HepG2 (cell line): ENCODE measurements at regions not wholly inside any gene's neighbourhood (a gene's known extent, or its start where the extent isn't known, plus 50 kb on each side); places are given as distances from the start of the nearest gene placed in this dataset.

Experiments
- ATAC-seq: fragments of 200-7000 bp; cut with Tn5 transposase; 3 replicates; pipeline ENCODE4 v1.9.1; 2020; ENCODE audit warnings: mild to moderate bottlenecking, moderate library complexity
- BruUV-seq: library from RNA; stranded (reverse); fragments of 400-500 nt; replicated peaks from 2 replicates; lab custom pipeline; 2021; lab: Mats Ljungman, UMichigan
- CTCF ChIA-PET: fragments of 300-600 bp; formaldehyde crosslinking; extraction: SDS; loops from one replicate; lab custom pipeline; 2021; ENCODE audit warnings: low total read pairs, inconsistent platforms, low intra/inter-chr PET ratio; lab: Yijun Ruan, JAX
- POLR2A ChIA-PET: fragments of 350-600 bp; sonication (Branson Sonifier 250); formaldehyde crosslinking; loops from one replicate; lab custom pipeline; 2020; ENCODE audit warnings: antibody characterized with exemption, inconsistent platforms; lab: Yijun Ruan, JAX
- DNase-seq: peaks from one replicate; pipeline ENCODE4 v3.0.0-alpha.2; 2015; ENCODE audit warnings: low spot score
- FAIRE-seq: peaks from 3 replicates; lab custom pipeline; 2011; peaks lifted over from hg19 to GRCh38; lab: Jason Lieb, UNC
- H2AFZ ChIP-seq: one replicate; pipeline ENCODE4 v1.6.1; 2011; ENCODE audit warnings: low read length, inconsistent platforms
- H3K27ac ChIP-seq: fragments of 300-600 bp; 3 replicates; pipeline ENCODE4 v1.8.0; 2011; ENCODE audit warnings: mixed run types, mild to moderate bottlenecking, mixed read lengths, low read length, inconsistent platforms; ENCODE audit not compliant: insufficient read depth; ENCODE audit errors: extremely low read length
- H3K27me3 ChIP-seq, 2 experiments: fragments of 200-600 bp in 1 of 2; 2 replicates in 1 of 2; 3 replicates in 1 of 2; pipeline versions ENCODE4 v1.6.0 to v1.8.0; 2011; ENCODE audit warnings: low read length in 2 of 2, mild to moderate bottlenecking in 2 of 2, moderate library complexity in 2 of 2, inconsistent platforms in 1 of 2; ENCODE audit not compliant: insufficient read depth in 2 of 2, control insufficient read depth in 1 of 2
- H3K36me3 ChIP-seq, 2 experiments: fragments of 200-600 bp in 1 of 2; replicated peaks in 1 of 2; 2 replicates in 1 of 2; 3 replicates in 1 of 2; pipeline versions ENCODE4 v1.5.1 to v1.8.0; 2011; ENCODE audit warnings: low read length in 2 of 2, inconsistent platforms in 1 of 2; ENCODE audit not compliant: insufficient read depth in 2 of 2, control insufficient read depth in 1 of 2
- H3K4me1 ChIP-seq: 2 replicates; pipeline ENCODE4 v1.5.1; 2012; ENCODE audit warnings: low read length, inconsistent platforms; ENCODE audit not compliant: insufficient read depth
- H3K4me2 ChIP-seq: 2 replicates; pipeline ENCODE4 v1.6.0; 2011; ENCODE audit warnings: low read depth, low read length, inconsistent platforms
- H3K4me3 ChIP-seq, 3 experiments: fragments of 200-600 bp in 1 of 3; sonication (generic), shearing (Covaris generic) in 1 of 3; replicated peaks in 1 of 3; 2 replicates each; pipeline ENCODE4 v1.5.1; 2011 to 2016; ENCODE audit warnings: low read length in 3 of 3, inconsistent platforms in 2 of 3, low read depth in 2 of 3, mild to moderate bottlenecking in 2 of 3, control low read depth in 1 of 3, mixed read lengths in 1 of 3; ENCODE audit not compliant: insufficient read depth in 1 of 3
- H3K79me2 ChIP-seq: one replicate; pipeline ENCODE4 v1.6.1; 2011; ENCODE audit warnings: low read length, inconsistent platforms; ENCODE audit not compliant: insufficient read depth
- H3K9ac ChIP-seq: 2 replicates; pipeline ENCODE4 v1.6.0; 2011; ENCODE audit warnings: mild to moderate bottlenecking, low read depth, low read length, inconsistent platforms; ENCODE audit not compliant: insufficient read depth
- H3K9me3 ChIP-seq: 2 replicates; pipeline ENCODE4 v1.5.1; 2012; ENCODE audit warnings: mild to moderate bottlenecking, low read length
- H4K20me1 ChIP-seq: 2 replicates; pipeline ENCODE4 v1.6.0; 2011; ENCODE audit warnings: inconsistent platforms, mild to moderate bottlenecking, low read length, moderate library complexity; ENCODE audit not compliant: insufficient read depth
- CEBPB ChIP-seq: IDR thresholded peaks from 2 replicates; pipeline ENCODE4 v1.6.1; 2011; ENCODE audit warnings: low read depth, low read length, improper control_type of control experiment, borderline replicate concordance
- CHD4 ChIP-seq: fragments of 200-600 bp; sonication (generic); IDR thresholded peaks from 2 replicates; pipeline ENCODE4 v1.7.0; 2017; ENCODE audit warnings: mild to moderate bottlenecking, low read length, borderline replicate concordance
- GPN1 ChIP-seq: sonication (generic); formaldehyde crosslinking; IDR thresholded peaks from 2 replicates; pipeline ENCODE4 v1.5.1; 2020; ENCODE audit warnings: missing genetic modification reagents, borderline replicate concordance
- HDAC6 ChIP-seq: fragments of 200-600 bp; sonication (generic); IDR thresholded peaks from 2 replicates; pipeline ENCODE4 v1.7.0; 2017; ENCODE audit warnings: mild to moderate bottlenecking, antibody characterized with exemption, low read length, low read depth
- JUND ChIP-seq: sonication (generic); formaldehyde crosslinking; IDR thresholded peaks from 2 replicates; pipeline ENCODE4 v1.8.0; 2022; ENCODE audit warnings: mild to moderate bottlenecking, missing genetic modification reagents
- MEIS2 ChIP-seq: sonication (generic); formaldehyde crosslinking; IDR thresholded peaks from 2 replicates; pipeline ENCODE4 v1.9.0; 2021; ENCODE audit warnings: mild to moderate bottlenecking, missing genetic modification reagents
- MIXL1 ChIP-seq: IDR thresholded peaks from 2 replicates; pipeline ENCODE4 v1.6.1; 2016
- MTF2 ChIP-seq: sonication (generic); formaldehyde crosslinking; IDR thresholded peaks from 2 replicates; pipeline ENCODE4 v1.5.0; 2020; ENCODE audit warnings: missing genetic modification reagents, borderline replicate concordance
- NFE2L2 ChIP-seq: fragments of 150-350 bp; IDR thresholded peaks from 2 replicates; pipeline ENCODE4 v1.6.1; 2014; ENCODE audit warnings: low read length
- TP53 ChIP-seq: sonication (generic); formaldehyde crosslinking; conservative IDR thresholded peaks from 2 replicates; pipeline ENCODE4 v1.4.0; 2020; ENCODE audit warnings: missing genetic modification reagents
- XRCC5 ChIP-seq: fragments of 200-400 bp; formaldehyde crosslinking; optimal IDR thresholded peaks from 2 replicates; pipeline ENCODE3; 2017; ENCODE audit warnings: mild to moderate bottlenecking, low read length
- ZNF274 ChIP-seq: sonication (generic); formaldehyde crosslinking; IDR thresholded peaks from 2 replicates; pipeline ENCODE4 v1.5.1; 2020; ENCODE audit warnings: mild to moderate bottlenecking, missing genetic modification reagents
- ZNF430 ChIP-seq: sonication (generic); formaldehyde crosslinking; IDR thresholded peaks from 2 replicates; pipeline ENCODE4 v1.9.0; 2021; ENCODE audit warnings: mild to moderate bottlenecking, missing genetic modification reagents
- ZNF564 ChIP-seq: sonication (generic); formaldehyde crosslinking; IDR thresholded peaks from 2 replicates; pipeline ENCODE4 v1.8.1; 2023; ENCODE audit warnings: mild to moderate bottlenecking, missing genetic modification reagents
- ZNF629 ChIP-seq: sonication (generic); formaldehyde crosslinking; conservative IDR thresholded peaks from 2 replicates; pipeline ENCODE4 v1.5.0; 2020; ENCODE audit warnings: missing genetic modification reagents
- ZNF713 ChIP-seq: sonication (generic); formaldehyde crosslinking; IDR thresholded peaks from 2 replicates; pipeline ENCODE4 v1.4.0; 2020; ENCODE audit warnings: mild to moderate bottlenecking, missing genetic modification reagents
- whole genome bisulfite sequencing: methylation state at CpG from one replicate; pipeline ENCODE4 v1.1.6; 2017; ENCODE audit warnings: low lambda C conversion rate; 5-methylcytosine and 5-hydroxymethylcytosine counted together
- in situ Hi-C: cut with HindIII; loops from 2 replicates; pipeline ENCODE4 v1.10.0; 2017; ENCODE audit warnings: low pct_unique_long_range_greater_than_20kb; ENCODE audit not compliant: extremely low pct_ligation_motif_present
- intact Hi-C: fragments of 100-400 bp; cut with micrococcal nuclease; formaldehyde crosslinking; loops from one replicate; pipeline ENCODE4 v1.10.0; 2022; ENCODE audit not compliant: unreplicated experiment
- TF ChIP-seq, protein P1 (sequence below): sonication (generic); formaldehyde crosslinking; IDR thresholded peaks from 2 replicates; pipeline ENCODE4 v1.8.0; 2022; ENCODE audit warnings: mild to moderate bottlenecking, missing genetic modification reagents
- TF ChIP-seq, protein P2 (sequence below): sonication (generic); formaldehyde crosslinking; IDR thresholded peaks from 2 replicates; pipeline ENCODE4 v1.4.0; 2020; ENCODE audit warnings: missing genetic modification reagents

DNA sequence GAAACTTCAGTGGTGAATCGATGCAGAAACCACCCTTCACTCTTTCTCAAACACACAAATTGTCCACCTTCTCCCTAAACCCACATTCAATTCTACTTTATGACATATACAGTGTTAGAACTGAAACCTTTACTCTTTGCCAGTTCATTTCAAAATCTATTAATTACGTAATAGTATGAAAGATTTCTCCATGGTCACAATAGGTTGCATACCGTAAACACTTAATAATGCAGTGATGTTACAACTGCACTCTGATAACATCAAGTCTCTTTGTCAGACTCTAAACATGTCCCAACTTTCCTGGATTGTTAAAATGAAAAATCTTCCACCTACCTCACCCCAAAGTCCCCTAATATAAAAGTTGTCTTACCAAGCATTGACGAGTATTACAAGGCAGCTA is 111.8 kb upstream of the PROK2 start:
- Histone ChIP-seq H3K9ac (no peak overlapping the region), H2AFZ (no peak overlapping the region), H3K4me1 (peaks cover 2% of the 10 kb centered on the region; the same call in 1 of the 2 replicates), H3K4me3 (no peak overlapping the region), H3K4me2 (no peak overlapping the region), H3K79me2 (no peaks in the 10 kb centered on the region), H3K36me3 (no peaks in the 10 kb centered on the region), H3K27me3 (no peaks in the 10 kb centered on the region), H3K9me3 (no peaks in the 10 kb centered on the region), H3K27ac (no peak overlapping the region), H4K20me1 (no peaks in the 10 kb centered on the region)
- CTCF ChIA-PET: no interaction called here
- 38% methylated on average over 4 of the region's 4 CpGs for WGBS
- TF ChIP-seq CHD4 (no peak), CEBPB (peak; percentile 41; the same call in 1 of the 2 replicates)
- DNase-seq: no peak
- POLR2A ChIA-PET: no interaction called here
- no peak for ATAC-seq
- in situ Hi-C loops: no loop called here
- intact Hi-C loops: no loop called here
- FAIRE-seq: no peak
- BruUV-seq: no TSS peak

DNA sequence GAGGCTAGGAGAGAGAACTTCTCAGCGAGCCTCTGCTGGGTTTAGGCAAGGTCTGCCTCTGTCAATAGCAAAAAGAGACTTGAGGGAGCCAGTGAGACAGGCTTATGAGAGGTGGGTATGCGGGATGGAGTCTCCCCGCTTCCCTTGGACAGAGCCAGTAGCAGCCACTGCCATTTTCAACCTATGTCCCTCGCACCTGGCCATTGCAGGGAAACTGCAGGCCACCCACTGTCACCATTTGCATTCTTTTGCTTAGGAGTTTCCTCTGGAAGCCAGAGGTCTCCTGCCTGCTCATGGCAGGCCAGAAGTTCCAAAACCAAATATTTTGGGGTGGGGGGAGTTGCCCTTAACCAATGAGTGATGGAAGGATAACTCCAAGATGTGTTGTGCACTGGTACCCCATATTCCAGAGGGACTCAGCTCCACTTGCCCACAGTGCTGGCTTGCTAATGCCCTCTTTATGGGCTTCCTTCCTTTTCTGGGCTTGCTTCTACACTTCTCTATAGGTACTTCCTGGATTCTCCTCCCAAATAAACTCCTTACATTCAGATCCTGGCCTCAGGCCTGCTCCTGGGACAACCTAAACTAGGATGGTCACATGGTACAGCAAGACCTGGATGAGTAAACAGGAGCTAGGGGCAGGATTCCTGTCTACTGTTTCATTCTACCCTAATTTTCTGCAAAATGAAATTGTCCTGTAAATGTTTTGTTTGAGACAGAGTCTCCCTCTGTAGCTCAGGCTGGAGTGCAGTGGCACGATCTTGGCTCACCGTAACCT is 108.9 kb upstream of the PROK2 start:
- CTCF ChIA-PET: no interaction called here
- POLR2A ChIA-PET: no interaction called here
- WGBS: 42% methylated on average over 3 of the region's 6 CpGs
- FAIRE-seq (no peak), ATAC-seq (no peak), DNase-seq (no peak)
- intact Hi-C loops: no loop called here
- H3K9me3 ChIP-seq: no peaks in the 10 kb centered on the region
- H2AFZ ChIP-seq: no peak overlapping the region
- H3K4me1 ChIP-seq: no peaks in the 10 kb centered on the region
- BruUV-seq: no TSS peak
- in situ Hi-C loops: no loop called here
- no peak overlapping the region for H3K4me3 ChIP-seq
- no peaks in the 10 kb centered on the region for H4K20me1 ChIP-seq
- no peak overlapping the region for H3K27ac ChIP-seq
- no peaks in the 10 kb centered on the region for H3K79me2 ChIP-seq
- no peak overlapping the region for H3K9ac ChIP-seq
- no peaks in the 10 kb centered on the region; a peak in 1 of 5 replicates for H3K27me3 ChIP-seq
- H3K4me2 ChIP-seq: no peak overlapping the region
- H3K36me3 ChIP-seq: no peaks in the 10 kb centered on the region
- TF ChIP-seq, protein P1, sequence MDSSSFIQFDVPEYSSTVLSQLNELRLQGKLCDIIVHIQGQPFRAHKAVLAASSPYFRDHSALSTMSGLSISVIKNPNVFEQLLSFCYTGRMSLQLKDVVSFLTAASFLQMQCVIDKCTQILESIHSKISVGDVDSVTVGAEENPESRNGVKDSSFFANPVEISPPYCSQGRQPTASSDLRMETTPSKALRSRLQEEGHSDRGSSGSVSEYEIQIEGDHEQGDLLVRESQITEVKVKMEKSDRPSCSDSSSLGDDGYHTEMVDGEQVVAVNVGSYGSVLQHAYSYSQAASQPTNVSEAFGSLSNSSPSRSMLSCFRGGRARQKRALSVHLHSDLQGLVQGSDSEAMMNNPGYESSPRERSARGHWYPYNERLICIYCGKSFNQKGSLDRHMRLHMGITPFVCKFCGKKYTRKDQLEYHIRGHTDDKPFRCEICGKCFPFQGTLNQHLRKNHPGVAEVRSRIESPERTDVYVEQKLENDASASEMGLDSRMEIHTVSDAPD: no peak
- TF ChIP-seq MEIS2 (CRISPR knock-in tag) (no peak), MIXL1 (CRISPR knock-in tag) (no peak), ZNF564 (CRISPR knock-in tag) (no peak), XRCC5 (no peak), TP53 (CRISPR knock-in tag) (no peak), NFE2L2 (no peak), HDAC6 (no peak), ZNF430 (no peak), MTF2 (no peak), ZNF274 (CRISPR knock-in tag) (no peak), JUND (CRISPR knock-in tag) (no peak), ZNF713 (CRISPR knock-in tag) (no peak), ZNF629 (CRISPR knock-in tag) (no peak), GPN1 (CRISPR knock-in tag) (no peak)
- TF ChIP-seq, protein P2, sequence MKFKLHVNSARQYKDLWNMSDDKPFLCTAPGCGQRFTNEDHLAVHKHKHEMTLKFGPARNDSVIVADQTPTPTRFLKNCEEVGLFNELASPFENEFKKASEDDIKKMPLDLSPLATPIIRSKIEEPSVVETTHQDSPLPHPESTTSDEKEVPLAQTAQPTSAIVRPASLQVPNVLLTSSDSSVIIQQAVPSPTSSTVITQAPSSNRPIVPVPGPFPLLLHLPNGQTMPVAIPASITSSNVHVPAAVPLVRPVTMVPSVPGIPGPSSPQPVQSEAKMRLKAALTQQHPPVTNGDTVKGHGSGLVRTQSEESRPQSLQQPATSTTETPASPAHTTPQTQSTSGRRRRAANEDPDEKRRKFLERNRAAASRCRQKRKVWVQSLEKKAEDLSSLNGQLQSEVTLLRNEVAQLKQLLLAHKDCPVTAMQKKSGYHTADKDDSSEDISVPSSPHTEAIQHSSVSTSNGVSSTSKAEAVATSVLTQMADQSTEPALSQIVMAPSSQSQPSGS: no peak
